HG02973 (cell line): ENCODE measurements at regions not wholly inside any gene's neighbourhood (a gene's known extent, or its start where the extent isn't known, plus 50 kb on each side); places are given as distances from the start of the nearest gene placed in this dataset.
"Not testable (repeated sequence)": the region's sequence is repeated elsewhere in the genome, so short reads cannot be mapped to it uniquely, and the experiment has no call there.

Experiments
- ATAC-seq: cut with Tn5 transposase; IDR thresholded peaks from one replicate; pipeline ENCODE4 v1.9.1; 2021; ENCODE audit warnings: moderate library complexity; ENCODE audit not compliant: unreplicated experiment

- no peak for ATAC-seq
Observed at GRCh38 chr2:145379934-145380333, 860.0 kb upstream of the ZEB2 start.

- ATAC-seq, result no peak
Observed at GRCh38 chr2:145374165-145374564, 854.2 kb upstream of the ZEB2 start.

- not testable (repeated sequence) for ATAC-seq
Observed at GRCh38 chr2:145367334-145367733, 847.4 kb upstream of the ZEB2 start.

GRCh38 chr2:145366341-145366740, 846.4 kb upstream of the ZEB2 start:
- ATAC-seq, result no peak

- no peak for ATAC-seq
Observed at GRCh38 chr2:145360129-145360790, 840.3 kb upstream of the ZEB2 start.

GRCh38 chr2:145359561-145359960, 839.6 kb upstream of the ZEB2 start:
- ATAC-seq, result no peak

- no peak for ATAC-seq
Observed at GRCh38 chr2:145356056-145356455, 836.1 kb upstream of the ZEB2 start.

GRCh38 chr2:145352484-145352883, 832.6 kb upstream of the ZEB2 start:
- no peak for ATAC-seq

- no peak for ATAC-seq
Observed at GRCh38 chr2:145351864-145352425, 832.0 kb upstream of the ZEB2 start.

GRCh38 chr2:145350011-145350410, 830.1 kb upstream of the ZEB2 start:
- ATAC-seq, result no peak

GRCh38 chr2:145344076-145344724, 824.3 kb upstream of the ZEB2 start:
- ATAC-seq, result no peak

- no peak for ATAC-seq
Observed at GRCh38 chr2:145343287-145343686, 823.4 kb upstream of the ZEB2 start.

- ATAC-seq, result no peak
Observed at GRCh38 chr2:145341536-145341935, 821.6 kb upstream of the ZEB2 start.

- no peak for ATAC-seq
Observed at GRCh38 chr2:145339646-145340045, 819.7 kb upstream of the ZEB2 start.

- no peak for ATAC-seq
Observed at GRCh38 chr2:145332210-145332898, 812.4 kb upstream of the ZEB2 start.

GRCh38 chr2:145329971-145330370, 810.1 kb upstream of the ZEB2 start:
- ATAC-seq, result no peak

GRCh38 chr2:145325485-145325884, 805.6 kb upstream of the ZEB2 start:
- no peak for ATAC-seq

- no peak for ATAC-seq
Observed at GRCh38 chr2:145324748-145325147, 804.8 kb upstream of the ZEB2 start.

- ATAC-seq, result no peak
Observed at GRCh38 chr2:145323512-145323911, 803.6 kb upstream of the ZEB2 start.

GRCh38 chr2:145321344-145321743, 801.4 kb upstream of the ZEB2 start:
- peak; percentile 63 for ATAC-seq

- ATAC-seq, result no peak
Observed at GRCh38 chr2:145316496-145316895, 796.6 kb upstream of the ZEB2 start.

- ATAC-seq, result no peak
Observed at GRCh38 chr2:145315053-145315452, 795.1 kb upstream of the ZEB2 start.
